Activated CD4-positive, alpha-beta memory T cell treated with anti-CD3 and anti-CD28 coated beads, Interleukin-2, amount 10 ng/mL, durations not matched to agents 7 days and 5 days (primary cell): ENCODE measurements at regions not wholly inside any gene's neighbourhood (a gene's known extent, or its start where the extent isn't known, plus 50 kb on each side); places are given as distances from the start of the nearest gene placed in this dataset.

ENCODE experiments used
- CTCF ChIA-PET: fragments of 350-600 bp; sonication (Branson Sonifier 250); formaldehyde crosslinking; loops from one replicate; lab custom pipeline; 2021; ENCODE audit warnings: antibody characterized with exemption, inconsistent platforms; lab: Charles Lee
- POLR2A ChIA-PET: fragments of 350-600 bp; sonication (Branson Sonifier 250); formaldehyde crosslinking; loops from one replicate; lab custom pipeline; 2021; ENCODE audit warnings: antibody characterized with exemption; lab: Charles Lee
- DNase-seq: peaks from one replicate; pipeline ENCODE4 v3.0.0-alpha.2; 2020
- H3K27ac Mint-ChIP-seq: one replicate; pipeline ENCODE4 v1.8.0; 2021; ENCODE audit warnings: mild to moderate bottlenecking, mixed read lengths
- H3K27me3 Mint-ChIP-seq: one replicate; pipeline ENCODE4 v1.8.0; 2021; ENCODE audit warnings: mixed read lengths
- H3K36me3 Mint-ChIP-seq: one replicate; pipeline ENCODE4 v1.8.0; 2021; ENCODE audit warnings: low read depth, mixed read lengths
- H3K4me1 Mint-ChIP-seq: one replicate; pipeline ENCODE4 v1.8.0; 2021; ENCODE audit warnings: mixed read lengths
- H3K4me3 Mint-ChIP-seq: one replicate; pipeline ENCODE4 v1.8.0; 2021; ENCODE audit warnings: mild to moderate bottlenecking, mixed read lengths
- H3K9me3 Mint-ChIP-seq: one replicate; pipeline ENCODE4 v1.8.0; 2021; ENCODE audit warnings: mixed read lengths

DNA sequence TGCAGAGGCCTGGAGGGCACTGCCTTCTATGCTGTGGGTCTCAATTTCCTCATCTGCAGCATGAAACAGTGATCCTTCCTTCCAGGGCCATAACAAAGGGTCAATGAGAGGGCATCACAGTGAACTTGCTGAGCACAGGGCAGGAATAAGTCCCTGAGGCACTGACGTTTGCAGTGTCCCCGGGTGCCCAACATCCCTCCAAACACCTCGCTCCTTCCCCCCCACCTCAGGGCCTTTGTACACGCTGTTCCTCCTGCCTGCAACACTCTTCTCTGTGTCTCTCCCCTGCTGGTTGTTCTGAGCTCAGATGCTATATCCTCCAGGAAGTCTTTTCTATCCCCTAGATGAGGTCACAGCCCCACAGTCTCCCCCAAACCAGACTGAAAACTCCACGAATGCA is 59.7 kb upstream of the TCF20 start:
- no peak overlapping the region for H3K4me3 Mint-ChIP-seq
- H3K36me3 Mint-ChIP-seq: no peaks in the 10 kb centered on the region
- no peak overlapping the region for H3K27ac Mint-ChIP-seq
- H3K4me1 Mint-ChIP-seq: peaks cover 34% of the 10 kb centered on the region
- no peaks in the 10 kb centered on the region for H3K9me3 Mint-ChIP-seq
- no peak for DNase-seq
- H3K27me3 Mint-ChIP-seq: no peaks in the 10 kb centered on the region
- ChIA-PET POLR2A (no interaction called here), CTCF (no interaction called here)

DNA sequence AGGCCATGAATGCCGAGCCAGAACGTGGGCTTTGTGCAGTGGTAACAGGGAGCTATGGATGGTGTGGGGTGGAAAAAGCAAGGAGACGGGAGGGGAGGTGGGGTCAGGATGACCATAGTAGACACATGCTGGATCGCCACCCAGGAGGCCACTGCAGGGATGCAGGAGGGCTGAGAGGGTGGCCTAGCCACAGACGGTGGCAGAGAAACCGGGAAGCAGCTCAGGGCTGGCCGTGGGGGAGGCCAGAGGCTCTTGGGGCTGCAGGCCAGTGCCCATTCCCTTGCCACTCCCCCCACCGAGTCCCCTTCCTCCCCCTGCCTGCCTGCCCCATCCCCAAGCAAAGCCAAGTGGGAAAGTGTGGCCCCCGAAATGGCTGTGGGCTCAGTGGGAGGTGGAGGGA is 59.1 kb upstream of the TCF20 start:
- Mint-ChIP-seq H3K27me3 (no peaks in the 10 kb centered on the region), H3K4me1 (peaks cover 41% of the 10 kb centered on the region), H3K36me3 (peaks cover 2% of the 10 kb centered on the region), H3K4me3 (no peak overlapping the region), H3K27ac (no peak overlapping the region), H3K9me3 (peaks cover 2% of the 10 kb centered on the region)
- ChIA-PET CTCF (no interaction called here), POLR2A (no interaction called here)
- no peak for DNase-seq

GRCh38 chr22:42328784-42329145 is 58.3 kb upstream of the TCF20 start:
- peaks cover 3% of the 10 kb centered on the region for H3K36me3 Mint-ChIP-seq
- no peak overlapping the region for H3K27ac Mint-ChIP-seq
- ChIA-PET CTCF (no interaction called here), POLR2A (no interaction called here)
- no peak overlapping the region for H3K4me3 Mint-ChIP-seq
- DNase-seq: no peak
- no peaks in the 10 kb centered on the region for H3K27me3 Mint-ChIP-seq
- H3K9me3 Mint-ChIP-seq: peaks cover 4% of the 10 kb centered on the region
- H3K4me1 Mint-ChIP-seq: peaks cover 45% of the 10 kb centered on the region

DNA sequence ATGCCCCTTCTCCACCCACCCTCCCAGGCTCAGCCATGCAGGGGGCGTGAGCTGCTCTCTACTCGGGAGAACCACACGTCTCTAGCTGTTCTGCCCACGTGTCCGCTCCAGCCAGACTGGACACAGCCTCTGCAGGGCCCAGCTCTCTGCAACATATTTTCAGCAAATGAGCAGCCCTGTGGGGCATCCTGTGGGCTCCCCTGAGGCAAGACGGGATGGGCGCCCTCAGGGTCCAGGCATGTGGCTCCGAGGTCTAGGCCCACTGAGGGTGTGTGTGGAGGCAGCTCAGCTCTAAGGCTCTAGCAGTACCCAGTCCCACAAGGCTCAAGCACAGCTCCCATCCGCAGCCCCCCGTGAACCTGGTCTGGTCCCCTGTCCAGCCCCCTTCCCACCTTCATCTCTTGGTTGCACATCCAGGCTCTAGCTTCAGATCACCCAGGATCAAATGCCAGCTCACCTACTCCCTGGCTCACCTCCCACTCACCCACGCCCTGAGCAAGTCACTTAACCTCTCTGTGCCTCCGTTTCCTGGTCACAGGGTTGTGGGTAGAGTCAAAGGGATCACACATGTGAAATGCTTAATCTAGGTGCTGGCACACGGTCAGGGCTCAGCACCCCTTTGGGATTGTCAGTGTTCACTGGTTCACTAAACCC is 57.8 kb upstream of the TCF20 start:
- no peak overlapping the region for H3K4me3 Mint-ChIP-seq
- ChIA-PET CTCF (no interaction called here), POLR2A (interaction anchor here (1.0 to 1.3 kb wide), 3 partner anchors 8 to 105 kb away, joined by 3 read pairs; no protein-coding TSS in a partner anchor)
- peaks cover 7% of the 10 kb centered on the region for H3K36me3 Mint-ChIP-seq
- no peak overlapping the region for H3K27ac Mint-ChIP-seq
- peaks cover 4% of the 10 kb centered on the region for H3K9me3 Mint-ChIP-seq
- peaks cover 45% of the 10 kb centered on the region for H3K4me1 Mint-ChIP-seq
- H3K27me3 Mint-ChIP-seq: no peaks in the 10 kb centered on the region
- no peak for DNase-seq

GRCh38 chr22:42327462-42328129 is 57.1 kb upstream of the TCF20 start:
- peaks cover 45% of the 10 kb centered on the region for H3K4me1 Mint-ChIP-seq
- CTCF ChIA-PET: no interaction called here
- no peak overlapping the region for H3K4me3 Mint-ChIP-seq
- peaks cover 8% of the 10 kb centered on the region for H3K36me3 Mint-ChIP-seq
- H3K27me3 Mint-ChIP-seq: no peaks in the 10 kb centered on the region
- POLR2A ChIA-PET: interaction anchor here (1.0 to 1.3 kb wide), 4 partner anchors 8 to 105 kb away, joined by 3 read pairs; no protein-coding TSS in a partner anchor
- H3K27ac Mint-ChIP-seq: no peak overlapping the region
- no peak for DNase-seq
- peaks cover 4% of the 10 kb centered on the region for H3K9me3 Mint-ChIP-seq

DNA sequence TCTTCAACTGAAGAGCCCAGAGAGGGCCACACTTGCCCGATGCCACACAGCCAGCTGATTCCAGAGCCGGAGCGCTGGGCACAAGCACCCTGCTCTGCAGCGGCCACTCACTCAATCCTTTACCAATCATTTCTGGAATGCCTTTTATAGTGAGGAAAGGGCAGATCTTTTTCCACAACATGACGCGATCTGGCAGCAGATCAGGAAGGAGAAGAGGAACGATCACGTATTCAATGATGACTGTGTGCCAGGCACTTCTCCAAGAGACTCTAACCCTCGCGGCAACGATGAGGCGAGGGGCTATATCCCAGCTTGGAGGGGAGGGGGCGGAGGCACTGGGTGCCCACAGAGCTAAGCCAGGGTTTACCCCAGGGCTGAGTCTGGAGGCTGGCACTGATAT is 56.3 kb upstream of the TCF20 start:
- ChIA-PET CTCF (no interaction called here), POLR2A (interaction anchor here (1.1 to 1.3 kb wide), 2 partner anchors 13 to 31 kb away, joined by 3 read pairs; no protein-coding TSS in a partner anchor)
- no peak overlapping the region for H3K27ac Mint-ChIP-seq
- peaks cover 45% of the 10 kb centered on the region for H3K4me1 Mint-ChIP-seq
- no peaks in the 10 kb centered on the region for H3K27me3 Mint-ChIP-seq
- no peak overlapping the region for H3K4me3 Mint-ChIP-seq
- DNase-seq: no peak
- H3K9me3 Mint-ChIP-seq: peaks cover 4% of the 10 kb centered on the region
- H3K36me3 Mint-ChIP-seq: peaks cover 8% of the 10 kb centered on the region

- no peak overlapping the region for H3K4me3 Mint-ChIP-seq
- no peak overlapping the region for H3K27ac Mint-ChIP-seq
- no peaks in the 10 kb centered on the region for H3K27me3 Mint-ChIP-seq
- H3K9me3 Mint-ChIP-seq: peaks cover 4% of the 10 kb centered on the region
- peaks cover 45% of the 10 kb centered on the region for H3K4me1 Mint-ChIP-seq
- no peak for DNase-seq
- ChIA-PET CTCF (no interaction called here), POLR2A (interaction anchor here (1.1 kb wide), 1 partner anchor 30 kb away, joined by 3 read pairs; no protein-coding TSS in a partner anchor)
- peaks cover 8% of the 10 kb centered on the region for H3K36me3 Mint-ChIP-seq
Observed at GRCh38 chr22:42326301-42326700, 55.8 kb upstream of the TCF20 start.

- POLR2A ChIA-PET: no interaction called here
- no peak overlapping the region for H3K27ac Mint-ChIP-seq
Observed at GRCh38 chr22:42324990-42325710, 54.7 kb upstream of the TCF20 start.

DNA sequence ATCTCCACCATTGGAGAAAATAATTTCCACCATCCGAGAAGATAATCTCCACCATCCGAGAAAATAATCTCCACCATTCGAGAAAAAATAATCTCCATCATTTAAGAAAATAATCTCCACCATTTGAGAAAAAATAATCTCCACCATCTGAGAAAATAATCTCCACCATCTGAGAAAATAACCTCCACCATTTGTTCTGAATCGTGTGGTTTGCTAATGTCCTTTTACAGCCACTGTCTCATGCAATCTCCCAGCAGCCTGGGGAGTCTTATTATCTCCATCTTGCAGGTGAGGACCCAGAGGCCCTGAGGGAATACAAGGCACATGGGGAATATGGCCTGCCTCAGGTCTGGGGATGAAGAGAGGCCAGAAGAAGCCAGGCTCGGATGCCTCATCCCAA is 54.1 kb upstream of the TCF20 start:
- Mint-ChIP-seq H3K27me3 (no peaks in the 10 kb centered on the region), H3K4me3 (no peak overlapping the region), H3K36me3 (peaks cover 8% of the 10 kb centered on the region), H3K4me1 (peaks cover 45% of the 10 kb centered on the region), H3K9me3 (peaks cover 4% of the 10 kb centered on the region), H3K27ac (no peak overlapping the region)
- ChIA-PET POLR2A (no interaction called here), CTCF (interaction anchor here (1.0 kb wide), 1 partner anchor 10 kb away, joined by 3 read pairs; no protein-coding TSS in a partner anchor)
- no peak for DNase-seq

More at GRCh38 chr22:42324990-42325710, 54.7 kb upstream of the TCF20 start:
- Mint-ChIP-seq H3K27me3 (no peaks in the 10 kb centered on the region), H3K9me3 (peaks cover 4% of the 10 kb centered on the region), H3K4me1 (peaks cover 45% of the 10 kb centered on the region), H3K4me3 (no peak overlapping the region), H3K36me3 (peaks cover 8% of the 10 kb centered on the region)
- CTCF ChIA-PET: interaction anchor here (1.0 kb wide), 1 partner anchor 11 kb away, joined by 3 read pairs; no protein-coding TSS in a partner anchor
- DNase-seq: no peak

- Mint-ChIP-seq H3K27ac (no peak overlapping the region), H3K4me1 (peaks cover 45% of the 10 kb centered on the region), H3K36me3 (peaks cover 8% of the 10 kb centered on the region), H3K4me3 (no peak overlapping the region), H3K27me3 (no peaks in the 10 kb centered on the region), H3K9me3 (peaks cover 4% of the 10 kb centered on the region)
- ChIA-PET POLR2A (no interaction called here), CTCF (no interaction called here)
- no peak for DNase-seq
Observed at GRCh38 chr22:42323971-42324370, 53.5 kb upstream of the TCF20 start.

GRCh38 chr22:42322562-42322926 is 52.1 kb upstream of the TCF20 start:
- Mint-ChIP-seq H3K4me3 (no peak overlapping the region), H3K36me3 (peaks cover 8% of the 10 kb centered on the region), H3K27me3 (no peaks in the 10 kb centered on the region), H3K9me3 (peaks cover 4% of the 10 kb centered on the region), H3K4me1 (peaks cover 34% of the 10 kb centered on the region), H3K27ac (no peak overlapping the region)
- ChIA-PET CTCF (interaction anchor here (0.7 kb wide), 1 partner anchor 570 kb away, joined by 3 read pairs; no protein-coding TSS in a partner anchor), POLR2A (no interaction called here)
- DNase-seq: no peak

DNA sequence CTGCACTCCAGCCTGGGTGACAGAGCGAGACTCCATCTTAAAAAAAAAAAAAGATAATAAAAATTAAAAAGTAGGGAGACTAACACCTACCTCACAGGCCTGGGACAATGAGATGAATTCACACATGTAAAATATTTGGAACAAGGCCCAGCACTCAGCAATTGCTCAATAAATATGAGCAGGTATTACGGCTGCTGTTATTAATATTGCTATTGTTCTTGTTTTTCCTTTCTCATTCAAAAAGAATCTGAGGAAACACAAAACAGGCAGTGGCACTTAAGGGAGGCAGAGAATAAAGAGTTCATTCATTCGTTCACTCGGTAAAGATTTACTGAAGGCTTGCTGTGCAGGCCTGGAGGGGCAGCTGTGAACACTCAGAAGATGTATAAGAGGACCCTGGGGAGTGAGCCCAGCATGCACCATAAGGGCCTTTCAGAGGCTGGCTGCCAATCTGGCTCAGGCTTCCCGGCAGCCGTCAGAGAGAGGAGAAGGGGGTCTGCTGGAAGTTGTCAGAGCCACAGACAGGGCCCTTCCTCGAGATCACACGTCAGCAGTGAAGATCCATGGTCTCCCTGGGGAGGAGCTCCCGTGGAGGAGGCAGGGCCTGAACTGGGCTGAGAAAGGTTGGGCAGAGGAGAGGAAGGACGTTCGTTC is 51.6 kb upstream of the TCF20 start:
- H3K36me3 Mint-ChIP-seq: peaks cover 8% of the 10 kb centered on the region
- no peak overlapping the region for H3K4me3 Mint-ChIP-seq
- H3K9me3 Mint-ChIP-seq: peaks cover 4% of the 10 kb centered on the region
- CTCF ChIA-PET: no interaction called here
- no peak overlapping the region for H3K27ac Mint-ChIP-seq
- DNase-seq: no peak
- peaks cover 33% of the 10 kb centered on the region for H3K4me1 Mint-ChIP-seq
- no peaks in the 10 kb centered on the region for H3K27me3 Mint-ChIP-seq
- POLR2A ChIA-PET: no interaction called here
